ENCODE measurements at regions not wholly inside any gene's neighbourhood (a gene's known extent, or its start where the extent isn't known, plus 50 kb on each side); places are given as distances from the start of the nearest gene placed in this dataset.

DNA sequence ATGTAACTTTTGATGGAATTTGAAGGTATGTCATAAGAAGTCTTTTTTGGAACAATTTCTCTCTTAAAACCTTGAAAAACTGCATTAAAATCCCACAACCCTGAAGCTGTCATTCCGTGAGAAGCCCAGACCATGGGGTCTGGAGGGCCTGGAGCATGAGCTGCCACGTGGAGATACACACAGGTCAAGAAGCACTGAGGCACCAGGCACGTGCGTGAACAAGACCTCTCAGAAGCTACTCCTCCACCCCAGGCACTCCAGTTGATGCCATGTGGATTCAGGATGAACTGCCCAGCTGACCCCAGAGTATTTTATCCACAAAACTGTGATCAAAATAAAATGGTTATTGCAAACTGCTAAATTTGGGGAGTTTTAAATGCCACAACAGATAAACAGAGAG, 227.5 kb upstream of the BRINP1 start:
- Histone ChIP-seq H3K79me2 (ENCODE audit: insufficient read depth, low read length) (no peaks in the 10 kb centered on the region), H3K36me3 (ENCODE audit: insufficient read depth, low read length) (no peaks in the 10 kb centered on the region), H3K27ac (ENCODE audit: low read depth, low read length) (no peak overlapping the region), H3K4me1 (ENCODE audit: insufficient read depth, low read length) (no peaks in the 10 kb centered on the region), H3K27me3 (ENCODE audit: insufficient read depth, low read length) (no peaks in the 10 kb centered on the region), H4K20me1 (ENCODE audit: insufficient read depth, low read length) (no peaks in the 10 kb centered on the region), H3K4me2 (ENCODE audit: insufficient read depth, low read length) (no peak overlapping the region), H3K9me3 (ENCODE audit: low read depth, low read length) (no peaks in the 10 kb centered on the region), H3K4me3 (ENCODE audit: insufficient read depth, low read length) (no peak overlapping the region), H2AFZ (ENCODE audit: low read length) (no peak overlapping the region)
- DNase-seq (ENCODE audit: insufficient read length, low spot score, missing footprints), result no peak
- TF ChIP-seq, protein P1, sequence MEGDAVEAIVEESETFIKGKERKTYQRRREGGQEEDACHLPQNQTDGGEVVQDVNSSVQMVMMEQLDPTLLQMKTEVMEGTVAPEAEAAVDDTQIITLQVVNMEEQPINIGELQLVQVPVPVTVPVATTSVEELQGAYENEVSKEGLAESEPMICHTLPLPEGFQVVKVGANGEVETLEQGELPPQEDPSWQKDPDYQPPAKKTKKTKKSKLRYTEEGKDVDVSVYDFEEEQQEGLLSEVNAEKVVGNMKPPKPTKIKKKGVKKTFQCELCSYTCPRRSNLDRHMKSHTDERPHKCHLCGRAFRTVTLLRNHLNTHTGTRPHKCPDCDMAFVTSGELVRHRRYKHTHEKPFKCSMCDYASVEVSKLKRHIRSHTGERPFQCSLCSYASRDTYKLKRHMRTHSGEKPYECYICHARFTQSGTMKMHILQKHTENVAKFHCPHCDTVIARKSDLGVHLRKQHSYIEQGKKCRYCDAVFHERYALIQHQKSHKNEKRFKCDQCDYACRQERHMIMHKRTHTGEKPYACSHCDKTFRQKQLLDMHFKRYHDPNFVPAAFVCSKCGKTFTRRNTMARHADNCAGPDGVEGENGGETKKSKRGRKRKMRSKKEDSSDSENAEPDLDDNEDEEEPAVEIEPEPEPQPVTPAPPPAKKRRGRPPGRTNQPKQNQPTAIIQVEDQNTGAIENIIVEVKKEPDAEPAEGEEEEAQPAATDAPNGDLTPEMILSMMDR (IDR thresholded peaks at IDR 0.05; ENCODE audit: extremely low read depth, low read depth, low read length), result no peak

DNA sequence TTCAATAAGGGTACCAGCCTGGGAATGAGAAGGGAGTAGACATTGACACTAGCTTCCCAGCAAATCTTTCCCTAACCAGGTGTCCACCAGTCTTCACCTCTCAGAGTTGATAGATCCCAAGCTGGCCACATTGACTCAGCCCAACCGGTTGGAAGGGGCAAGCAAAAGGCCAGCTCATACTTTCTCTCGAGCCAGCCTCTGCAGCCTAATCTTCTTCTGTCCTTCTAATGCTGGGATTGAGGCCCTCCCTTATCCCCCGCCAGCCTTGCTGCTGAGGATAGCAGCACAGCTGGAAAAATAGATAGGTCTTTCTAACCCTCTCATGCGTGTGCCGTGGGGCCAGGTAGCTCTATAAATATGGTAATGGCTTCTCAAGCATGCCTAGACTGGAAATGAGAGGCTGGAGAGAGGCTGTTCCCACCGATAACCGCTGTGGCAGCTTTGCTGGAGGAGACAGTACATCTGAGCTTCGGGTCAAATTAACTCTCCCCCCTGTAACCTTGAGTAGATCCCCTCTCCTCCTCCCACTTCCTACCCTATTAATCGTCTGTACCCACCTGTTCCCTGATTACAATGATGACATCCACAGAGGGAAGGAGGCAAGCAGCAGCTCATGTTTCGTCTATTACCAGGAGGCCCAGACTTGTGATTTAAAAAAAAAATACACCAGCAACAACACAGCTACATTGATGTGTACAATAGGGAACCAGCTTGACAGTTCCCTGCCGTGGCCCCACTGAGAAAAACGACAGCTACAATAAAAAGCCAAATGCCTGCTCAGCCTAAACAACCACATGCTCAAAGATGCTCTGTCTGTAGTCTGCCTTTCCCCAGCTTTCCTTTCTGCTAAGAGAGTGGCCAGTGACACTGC, 219.9 kb upstream of the BRINP1 start:
- no peak for DNase-seq (ENCODE audit: insufficient read length, low spot score, missing footprints)
- Histone ChIP-seq H3K4me3 (ENCODE audit: insufficient read depth, low read length) (no peak overlapping the region), H2AFZ (ENCODE audit: low read length) (no peak overlapping the region), H3K4me1 (ENCODE audit: insufficient read depth, low read length) (no peaks in the 10 kb centered on the region), H4K20me1 (ENCODE audit: insufficient read depth, low read length) (no peaks in the 10 kb centered on the region), H3K27ac (ENCODE audit: low read depth, low read length) (no peak overlapping the region), H3K9me3 (ENCODE audit: low read depth, low read length) (peaks cover 3% of the 10 kb centered on the region), H3K27me3 (ENCODE audit: insufficient read depth, low read length) (no peaks in the 10 kb centered on the region), H3K79me2 (ENCODE audit: insufficient read depth, low read length) (no peaks in the 10 kb centered on the region), H3K4me2 (ENCODE audit: insufficient read depth, low read length) (no peak overlapping the region), H3K36me3 (ENCODE audit: insufficient read depth, low read length) (no peaks in the 10 kb centered on the region)
- TF ChIP-seq, protein P1 (IDR thresholded peaks at IDR 0.05; ENCODE audit: extremely low read depth, low read depth, low read length), result no peak

DNA sequence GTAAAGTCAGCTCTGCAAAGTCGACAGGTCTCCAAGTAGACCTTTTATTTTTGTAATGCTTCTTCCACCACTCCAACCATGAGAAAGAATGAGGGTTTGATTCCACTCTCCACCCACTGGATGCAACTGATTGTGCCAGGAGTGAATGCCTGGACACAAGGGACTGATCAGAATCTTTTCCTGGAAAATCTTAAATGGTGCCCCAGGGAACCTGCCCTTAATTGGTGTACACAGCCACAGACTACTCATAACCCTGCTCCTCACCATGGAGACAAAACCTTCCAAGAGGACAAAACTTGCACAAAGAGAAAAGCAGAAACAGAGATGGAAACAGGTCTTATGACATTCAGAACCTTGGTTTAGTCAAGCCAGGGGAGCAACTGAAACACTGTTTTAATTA, 208.6 kb upstream of the BRINP1 start:
- Histone ChIP-seq H3K27me3 (ENCODE audit: insufficient read depth, low read length) (no peaks in the 10 kb centered on the region), H3K79me2 (ENCODE audit: insufficient read depth, low read length) (no peaks in the 10 kb centered on the region), H3K9me3 (ENCODE audit: low read depth, low read length) (no peaks in the 10 kb centered on the region), H3K4me2 (ENCODE audit: insufficient read depth, low read length) (no peak overlapping the region), H2AFZ (ENCODE audit: low read length) (no peak overlapping the region), H3K36me3 (ENCODE audit: insufficient read depth, low read length) (no peaks in the 10 kb centered on the region), H3K27ac (ENCODE audit: low read depth, low read length) (no peak overlapping the region), H4K20me1 (ENCODE audit: insufficient read depth, low read length) (no peaks in the 10 kb centered on the region), H3K4me1 (ENCODE audit: insufficient read depth, low read length) (no peaks in the 10 kb centered on the region), H3K4me3 (ENCODE audit: insufficient read depth, low read length) (no peak overlapping the region)
- TF ChIP-seq, protein P1 (IDR thresholded peaks at IDR 0.05; ENCODE audit: extremely low read depth, low read depth, low read length), result no peak
- DNase-seq (ENCODE audit: insufficient read length, low spot score, missing footprints), result no peak

DNA sequence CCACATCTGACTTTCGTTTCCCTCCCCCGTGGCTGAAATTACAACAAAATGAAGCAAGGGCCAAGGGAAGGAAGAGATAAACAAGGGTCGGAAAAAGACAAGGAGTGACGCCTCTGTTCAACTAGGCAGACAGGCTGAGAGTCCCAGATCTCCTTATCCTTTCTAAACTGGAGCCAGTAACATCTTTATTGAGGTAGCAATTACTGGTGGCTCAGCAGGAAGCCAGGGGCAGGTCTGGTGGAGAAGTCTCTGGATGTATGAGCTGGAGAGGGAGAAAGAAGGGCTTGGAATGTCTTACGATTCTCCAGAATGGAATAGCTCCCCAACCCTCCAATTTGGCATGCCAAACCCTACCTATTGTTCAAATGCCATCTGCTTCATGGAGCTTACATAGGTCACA, 190.8 kb upstream of the BRINP1 start:
- H3K36me3 ChIP-seq (ENCODE audit: insufficient read depth, low read length), result no peaks in the 10 kb centered on the region
- no peaks in the 10 kb centered on the region for H3K9me3 ChIP-seq (ENCODE audit: low read depth, low read length)
- H4K20me1 ChIP-seq (ENCODE audit: insufficient read depth, low read length), result no peaks in the 10 kb centered on the region
- H2AFZ ChIP-seq (ENCODE audit: low read length), result peak overlapping the region; percentile 22
- no peak overlapping the region for H3K4me2 ChIP-seq (ENCODE audit: insufficient read depth, low read length)
- no peak overlapping the region for H3K27ac ChIP-seq (ENCODE audit: low read depth, low read length)
- no peaks in the 10 kb centered on the region for H3K4me1 ChIP-seq (ENCODE audit: insufficient read depth, low read length)
- H3K4me3 ChIP-seq (ENCODE audit: insufficient read depth, low read length), result no peak overlapping the region
- H3K27me3 ChIP-seq (ENCODE audit: insufficient read depth, low read length), result no peaks in the 10 kb centered on the region
- no peak for DNase-seq (ENCODE audit: insufficient read length, low spot score, missing footprints)
- TF ChIP-seq, protein P1 (IDR thresholded peaks at IDR 0.05; ENCODE audit: extremely low read depth, low read depth, low read length), result no peak
- no peaks in the 10 kb centered on the region for H3K79me2 ChIP-seq (ENCODE audit: insufficient read depth, low read length)

Measured in osteoblast (primary cell).